Spleen (tissue), 7 donors: ENCODE measurements at regions not wholly inside any gene's neighbourhood (a gene's known extent, or its start where the extent isn't known, plus 50 kb on each side); places are given as distances from the start of the nearest gene placed in this dataset.

Source experiments
- POLR2AphosphoS5 ChIP-seq, 3 donors: sonication (generic); formaldehyde crosslinking; IDR thresholded peaks; one replicate each; pipeline ENCODE4 v1.5.1; 2017; ENCODE audit warnings: antibody characterized with exemption in 3 of 3
- TF ChIP-seq, protein P1 (sequence below), 11 experiments: fragments of 200-600 bp in 7 of 11; fragments of 450-650 bp in 4 of 11; sonication (generic) in 4 of 11; IDR thresholded peaks in 8 of 11; conservative IDR thresholded peaks in 3 of 11; 1 replicate in 7 of 11; 2 replicates in 4 of 11; pipeline versions ENCODE4 v1.4.0 to v1.8.0; 2016 to 2021; ENCODE audit warnings: antibody characterized with exemption in 11 of 11, inconsistent platforms in 4 of 11, mild to moderate bottlenecking in 1 of 11
- donor health status: DM: no; HTN: no; CAD: no; lungs with moderate emphysema.
- donor health status: DM: no; HTN: no; CAD: no.
- donor health status: DM: no; HTN: no; CAD: no.

DNA sequence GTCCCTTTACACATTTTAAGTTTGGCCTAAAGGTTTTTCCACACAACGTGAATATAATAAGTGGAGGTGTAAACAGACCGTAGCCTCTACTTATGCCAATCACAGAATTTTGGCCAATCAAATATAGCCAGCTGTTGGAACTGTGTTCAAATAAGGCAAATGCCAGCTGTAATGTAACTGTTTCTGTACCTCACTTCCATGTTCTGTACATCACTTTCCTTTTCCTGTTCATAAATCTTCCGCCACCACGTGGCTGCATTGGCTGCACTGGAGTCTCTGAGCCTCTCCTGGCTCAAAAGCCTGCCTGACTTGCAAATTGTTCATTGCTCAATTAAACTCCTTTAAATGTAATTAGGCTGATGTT is 105.1 kb upstream of the SMIM31 start:
- TF ChIP-seq POLR2AphosphoS5 (IDR thresholded peaks at IDR 0.05): no peak
- TF ChIP-seq, protein P1, sequence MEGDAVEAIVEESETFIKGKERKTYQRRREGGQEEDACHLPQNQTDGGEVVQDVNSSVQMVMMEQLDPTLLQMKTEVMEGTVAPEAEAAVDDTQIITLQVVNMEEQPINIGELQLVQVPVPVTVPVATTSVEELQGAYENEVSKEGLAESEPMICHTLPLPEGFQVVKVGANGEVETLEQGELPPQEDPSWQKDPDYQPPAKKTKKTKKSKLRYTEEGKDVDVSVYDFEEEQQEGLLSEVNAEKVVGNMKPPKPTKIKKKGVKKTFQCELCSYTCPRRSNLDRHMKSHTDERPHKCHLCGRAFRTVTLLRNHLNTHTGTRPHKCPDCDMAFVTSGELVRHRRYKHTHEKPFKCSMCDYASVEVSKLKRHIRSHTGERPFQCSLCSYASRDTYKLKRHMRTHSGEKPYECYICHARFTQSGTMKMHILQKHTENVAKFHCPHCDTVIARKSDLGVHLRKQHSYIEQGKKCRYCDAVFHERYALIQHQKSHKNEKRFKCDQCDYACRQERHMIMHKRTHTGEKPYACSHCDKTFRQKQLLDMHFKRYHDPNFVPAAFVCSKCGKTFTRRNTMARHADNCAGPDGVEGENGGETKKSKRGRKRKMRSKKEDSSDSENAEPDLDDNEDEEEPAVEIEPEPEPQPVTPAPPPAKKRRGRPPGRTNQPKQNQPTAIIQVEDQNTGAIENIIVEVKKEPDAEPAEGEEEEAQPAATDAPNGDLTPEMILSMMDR (IDR thresholded peaks at IDR 0.05 in 8 of 11, conservative IDR thresholded peaks at IDR 0.05 in 3 of 11): no peak
